Tibial nerve (tissue), 4 donors: ENCODE measurements at regions not wholly inside any gene's neighbourhood (a gene's known extent, or its start where the extent isn't known, plus 50 kb on each side); places are given as distances from the start of the nearest gene placed in this dataset.
"Not testable (repeated sequence)": the region's sequence is repeated elsewhere in the genome, so short reads cannot be mapped to it uniquely, and the experiment has no call there.

Experiments used
- DNase-seq, 2 donors: peaks; one replicate each; pipeline ENCODE4 v3.0.0-alpha.2; 2019; ENCODE audit warnings: low spot score in 2 of 2
- H3K27ac ChIP-seq, 4 donors: fragments of 200-600 bp; sonication (generic) in 3 of 4; one replicate each; pipeline ENCODE4 v1.5.1; 2017 to 2019; ENCODE audit warnings: mild to moderate bottlenecking in 1 of 4
- H3K27me3 ChIP-seq, 2 donors: fragments of 200-600 bp; sonication (generic) in 1 of 2; one replicate each; pipeline versions ENCODE4 v1.5.1 to v1.6.0; 2017 to 2019
- H3K36me3 ChIP-seq, 3 donors: fragments of 200-600 bp; sonication (generic); one replicate each; pipeline ENCODE4 v1.5.1; 2018 to 2019
- H3K4me1 ChIP-seq, 4 donors: fragments of 200-600 bp; sonication (generic) in 3 of 4; one replicate each; pipeline ENCODE4 v1.5.1; 2017 to 2019
- H3K4me3 ChIP-seq, 4 donors: fragments of 200-600 bp; sonication (generic) in 3 of 4; one replicate each; pipeline ENCODE4 v1.5.1; 2017 to 2019; ENCODE audit warnings: mild to moderate bottlenecking in 1 of 4, moderate library complexity in 1 of 4
- H3K9me3 ChIP-seq, 4 donors: fragments of 200-600 bp; sonication (generic) in 3 of 4; one replicate each; pipeline ENCODE4 v1.5.1; 2017 to 2019
- CTCF ChIP-seq, 5 experiments: fragments of 200-600 bp in 3 of 5; fragments of 450-650 bp in 2 of 5; sonication (generic) in 3 of 5; IDR thresholded peaks; one replicate each; pipeline ENCODE4 v1.5.1; 2016 to 2019; ENCODE audit warnings: antibody characterized with exemption in 5 of 5, mild to moderate bottlenecking in 3 of 5, moderate library complexity in 2 of 5
- EP300 ChIP-seq, 2 donors: sonication (generic); formaldehyde crosslinking; IDR thresholded peaks; one replicate each; pipeline ENCODE4 v1.6.1; 2017; ENCODE audit warnings: antibody characterized with exemption in 2 of 2, mild to moderate bottlenecking in 1 of 2
- POLR2A ChIP-seq, 2 donors: fragments of 450-650 bp; IDR thresholded peaks; one replicate each; pipeline ENCODE4 v1.6.1; 2017; ENCODE audit warnings: antibody characterized with exemption in 2 of 2, mild to moderate bottlenecking in 2 of 2, moderate library complexity in 2 of 2
- WGBS, 2 donors: methylation state at CpG; one replicate each; pipeline ENCODE4 v1.1.5; 2018; 5-methylcytosine and 5-hydroxymethylcytosine counted together

GRCh38 chr9:40909821-40910220, 218.7 kb downstream of the FOXD4L6 start:
- no peak for DNase-seq
- TF ChIP-seq POLR2A (IDR thresholded peaks at IDR 0.05) = no peak
- TF ChIP-seq EP300 (IDR thresholded peaks at IDR 0.05) = no peak
- TF ChIP-seq CTCF (IDR thresholded peaks at IDR 0.05) = no peak
- H3K27ac ChIP-seq = no peak overlapping the region
- H3K36me3 ChIP-seq = peaks cover 0 to under 1% (median 0%) of the 10 kb centered on the region in 3 donors
- peaks cover 5 to 100% (median 51%) of the 10 kb centered on the region in 4 donors for H3K9me3 ChIP-seq
- H3K4me3 ChIP-seq = no peak overlapping the region
- H3K27me3 ChIP-seq = no peaks in the 10 kb centered on the region
- 84 to 86% methylated on average over 4 of the region's 4 CpGs for WGBS, 2 donors
- no peaks in the 10 kb centered on the region for H3K4me1 ChIP-seq

- H3K9me3 ChIP-seq = peaks cover 5 to 100% (median 51%) of the 10 kb centered on the region in 4 donors
- 85 to 86% methylated on average over 8 of the region's 8 CpGs for WGBS, 2 donors
- not testable (repeated sequence) for H3K4me3 ChIP-seq
Observed at GRCh38 chr9:40909111-40909510, 219.4 kb downstream of the FOXD4L6 start.

GRCh38 chr9:40907657-40908624, 220.5 kb downstream of the FOXD4L6 start:
- no peak for TF ChIP-seq CTCF (IDR thresholded peaks at IDR 0.05)
- no peak for TF ChIP-seq EP300 (IDR thresholded peaks at IDR 0.05)
- TF ChIP-seq POLR2A (IDR thresholded peaks at IDR 0.05) = no peak
- DNase-seq = no peak
- H3K36me3 ChIP-seq = no peaks in the 10 kb centered on the region
- 72 to 74% methylated on average over 16 of the region's 16 CpGs for WGBS, 2 donors
- peaks cover 5 to 100% (median 51%) of the 10 kb centered on the region in 4 donors for H3K9me3 ChIP-seq
- no peak overlapping the region for H3K27ac ChIP-seq
- no peaks in the 10 kb centered on the region for H3K27me3 ChIP-seq
- no peak overlapping the region for H3K4me3 ChIP-seq
- no peaks in the 10 kb centered on the region for H3K4me1 ChIP-seq

More at GRCh38 chr9:40909111-40909510, 219.4 kb downstream of the FOXD4L6 start:
- not testable (repeated sequence) for H3K4me1 ChIP-seq, H3K36me3 ChIP-seq, DNase-seq, H3K27ac ChIP-seq, H3K27me3 ChIP-seq

DNA sequence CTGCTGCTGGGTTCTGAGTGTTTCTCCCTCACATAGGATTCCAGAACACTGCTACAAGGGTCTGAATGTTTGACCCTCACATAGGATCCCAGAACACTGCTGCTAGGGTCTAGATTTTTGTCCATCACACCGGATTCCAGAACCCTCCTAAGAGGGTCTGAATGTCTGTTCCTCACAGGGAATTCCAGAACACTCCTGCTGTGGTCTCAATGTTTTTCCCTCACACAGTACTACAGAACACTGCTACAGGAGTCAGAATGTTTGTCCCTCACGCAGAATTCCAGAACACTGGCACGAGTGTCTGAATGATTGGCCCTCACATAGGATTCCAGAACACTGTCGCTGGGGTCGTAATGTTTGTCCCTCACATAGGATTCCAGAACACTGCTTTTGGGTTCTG, 221.6 kb downstream of the FOXD4L6 start:
- 64 to 65% methylated on average over 5 of the region's 5 CpGs for WGBS, 2 donors
- not testable (repeated sequence) for H3K27me3 ChIP-seq, DNase-seq, H3K36me3 ChIP-seq, H3K4me3 ChIP-seq, H3K27ac ChIP-seq, H3K4me1 ChIP-seq
- peaks cover 5 to 100% (median 51%) of the 10 kb centered on the region in 4 donors for H3K9me3 ChIP-seq

DNA sequence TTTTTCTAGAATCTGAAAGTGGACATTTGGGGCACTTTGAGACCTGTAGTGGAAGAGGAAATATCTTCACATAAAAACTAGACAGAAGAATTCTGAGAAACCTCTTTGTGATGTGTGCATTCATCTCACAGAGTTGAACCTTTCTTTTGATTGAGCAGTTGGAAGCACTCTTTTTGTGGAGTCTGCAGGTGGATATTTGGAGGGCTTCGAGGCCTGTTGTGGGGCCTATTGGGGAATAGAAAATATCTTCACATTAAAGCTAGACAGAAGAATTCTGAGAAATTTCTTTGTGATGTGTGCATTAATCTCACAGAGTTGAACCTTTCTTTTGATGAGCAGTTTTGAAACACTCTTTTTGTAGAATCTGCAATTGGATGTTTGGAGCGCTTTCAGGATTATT, 236.2 kb downstream of the FOXD4L6 start:
- not testable (repeated sequence) for H3K27me3 ChIP-seq, H3K4me1 ChIP-seq, H3K36me3 ChIP-seq, DNase-seq, H3K27ac ChIP-seq, H3K4me3 ChIP-seq
- 68 to 75% methylated on average over 2 of the region's 2 CpGs for WGBS, 2 donors
- H3K9me3 ChIP-seq = peaks cover 0 to 100% (median 49%) of the 10 kb centered on the region in 4 donors

DNA sequence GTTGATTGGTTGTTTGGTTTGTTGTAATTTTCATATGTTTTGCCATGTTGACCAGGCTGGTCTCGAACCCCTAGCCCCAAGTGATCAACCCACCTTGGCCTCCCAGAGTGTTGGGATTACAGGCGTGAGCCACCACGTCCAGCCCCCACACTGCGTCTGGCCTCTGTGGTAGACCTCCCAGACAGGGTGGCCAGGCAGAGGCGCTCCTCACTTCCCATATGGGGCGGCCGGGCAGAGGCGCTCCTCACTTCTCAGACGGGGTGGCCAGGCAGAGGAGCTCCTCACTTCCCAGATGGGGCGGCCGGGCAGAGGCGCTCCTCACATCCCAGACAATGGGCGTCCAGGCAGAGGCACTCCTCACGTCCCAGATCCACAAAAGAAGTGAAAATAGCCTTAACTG, 242.6 kb downstream of the FOXD4L6 start:
- WGBS, 2 donors = 82 to 87% methylated on average over 14 of the region's 14 CpGs
- not testable (repeated sequence) for DNase-seq
- H3K9me3 ChIP-seq = peaks cover 0 to 100% (median 46%) of the 10 kb centered on the region in 4 donors

DNA sequence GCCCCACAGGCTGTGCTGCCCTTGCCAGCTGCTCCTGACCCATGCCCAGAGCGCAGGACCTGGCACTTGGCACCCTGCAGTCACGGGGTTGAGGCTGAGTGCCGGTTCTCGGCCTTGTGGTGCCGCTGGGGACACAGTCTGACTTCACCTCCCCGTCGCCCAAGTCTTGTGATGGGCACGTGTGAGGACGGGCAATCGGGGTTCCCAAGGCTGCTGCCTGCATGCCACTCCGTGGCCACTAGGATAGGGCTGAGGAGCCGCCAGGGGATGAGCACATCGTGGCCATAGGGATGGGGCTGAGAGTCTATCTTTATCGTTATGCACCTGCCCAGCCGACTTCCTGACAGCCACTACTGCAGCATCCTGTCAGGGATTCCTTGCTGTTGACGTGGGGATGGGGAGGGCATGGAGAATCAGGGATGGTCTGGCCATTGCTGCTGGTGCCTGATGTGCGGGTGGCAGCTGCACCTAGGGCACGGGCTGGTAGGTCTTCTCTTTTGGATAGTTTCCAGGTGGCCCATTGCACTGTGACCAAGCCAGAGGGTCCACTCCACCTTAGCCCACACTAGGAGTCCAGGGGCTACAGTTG, 243.5 kb downstream of the FOXD4L6 start:
- DNase-seq = not testable (repeated sequence)
- WGBS, 2 donors = 85 to 89% methylated on average over 18 of the region's 18 CpGs
- peaks cover 0 to 100% (median 48%) of the 10 kb centered on the region in 4 donors for H3K9me3 ChIP-seq

More for the DNA sequence above, 242.6 kb downstream of the FOXD4L6 start:
- not testable (repeated sequence) for H3K4me1 ChIP-seq, H3K36me3 ChIP-seq, H3K27me3 ChIP-seq, H3K27ac ChIP-seq, H3K4me3 ChIP-seq

More for the DNA sequence above, 243.5 kb downstream of the FOXD4L6 start:
- H3K4me3 ChIP-seq, H3K27me3 ChIP-seq, H3K27ac ChIP-seq, H3K4me1 ChIP-seq, H3K36me3 ChIP-seq: not testable (repeated sequence)
